Heart right ventricle (tissue), 16 donors: ENCODE measurements at regions not wholly inside any gene's neighbourhood (a gene's known extent, or its start where the extent isn't known, plus 50 kb on each side); places are given as distances from the start of the nearest gene placed in this dataset.

ENCODE experiments used
- ATAC-seq, 8 donors: fragments of 200-7000 bp; cut with Tn5 transposase; one replicate each; pipeline ENCODE4 v1.9.1; 2020; ENCODE audit warnings: mild to moderate bottlenecking in 8 of 8, moderate library complexity in 8 of 8, moderate number of reproducible peaks in 1 of 8
- DNase-seq, 2 donors: peaks; one replicate each; pipeline ENCODE4 v3.0.0-alpha.2; 2020
- H3K27ac ChIP-seq, 10 donors: fragments of 200-600 bp; sonication (generic) in 2 of 10; one replicate each; pipeline versions ENCODE4 v1.5.0 to v1.8.0; 2020 to 2022; ENCODE audit warnings: mild to moderate bottlenecking in 3 of 10
- H3K27me3 ChIP-seq, 7 donors: fragments of 200-600 bp; one replicate each; pipeline ENCODE4 v1.8.0; 2021 to 2022; ENCODE audit warnings: mild to moderate bottlenecking in 2 of 7
- H3K36me3 ChIP-seq, 9 donors: fragments of 200-600 bp; sonication (generic) in 1 of 9; one replicate each; pipeline versions ENCODE4 v1.5.0 to v1.8.0; 2020 to 2022; ENCODE audit warnings: mild to moderate bottlenecking in 2 of 9
- H3K4me1 ChIP-seq, 9 donors: fragments of 200-600 bp; sonication (generic) in 1 of 9; one replicate each; pipeline versions ENCODE4 v1.5.0 to v1.8.0; 2020 to 2022; ENCODE audit warnings: mild to moderate bottlenecking in 4 of 9
- H3K4me3 ChIP-seq, 10 donors: fragments of 200-600 bp; sonication (generic) in 2 of 10; one replicate each; pipeline versions ENCODE4 v1.5.0 to v1.8.0; 2020 to 2022; ENCODE audit warnings: mild to moderate bottlenecking in 7 of 10, moderate library complexity in 2 of 10
- H3K9me3 ChIP-seq, 11 donors: fragments of 200-600 bp in 10 of 11; sonication (generic) in 2 of 11; one replicate each; pipeline versions ENCODE4 v1.5.0 to v1.8.0; 2013 to 2022; ENCODE audit warnings: mild to moderate bottlenecking in 2 of 11, control low read depth in 1 of 11, moderate library complexity in 1 of 11
- WGBS, 2 donors: extraction: QIAGEN DNeasy Blood & Tissue Kit; methylation state at CpG; one replicate each; pipeline ENCODE4 v1.1.7; 2013; ENCODE audit warnings: inconsistent platforms in 1 of 2; 5-methylcytosine and 5-hydroxymethylcytosine counted together
- intact Hi-C, 10 donors: fragments of 100-400 bp; cut with DNase I; formaldehyde crosslinking; loops; one replicate each; pipeline versions ENCODE4 v1.11.1 to v1.14.2; 2022
- TF ChIP-seq, protein P1 (sequence below), 9 donors: fragments of 200-600 bp; sonication (generic) in 2 of 9; IDR thresholded peaks; one replicate each; pipeline versions ENCODE4 v1.5.0 to v1.8.0; 2021 to 2022; ENCODE audit warnings: antibody characterized with exemption in 9 of 9, mild to moderate bottlenecking in 5 of 9, moderate library complexity in 1 of 9
- donor health status: Arrhythmogenic right ventricular cardiomyopathy.
- donor health status: ischemic (EF 13 %, LVEDD 7.1; RV severe dilation, severe dysfunction).
- donor health status: healthy with polysubstance abuse.
- donor health status: DM: no; HTN: yes; CAD: no.
- donor health status: DM: no; HTN: no; CAD: no.
- donor health status: ischemic (EF 25% LVEDD 6.9; RV normal size, moderate dysfunction).
- donor health status: ischemic (EF 25% LVEDD 5.7; RV mildly dilated, moderate dysfunction).
- donor health status: healthy.
- donor health status: DM: yes; HTN: yes; CAD: no.
- donor health status: Ischemic cardiomyopathy.
- donor health status: ischemic (EF 35%, LVEDD 5.7; RV mildly dilated, moderate dysfunction).
- donor health status: nonischemic (EF 11% LVEDD 7.7; RV severe dilation, severe dysfunction).
- donor health status: DM: yes; HTN: yes; CAD: no.
- donor health status: PGD.
- donor health status: ischemic (EF 29% LVEDD 5.4; RV normal size, mild dysfunction).
- donor health status: nonischemic (EF 23%, LVEDD 6.1; RV moderate dilation, normal function).

DNA sequence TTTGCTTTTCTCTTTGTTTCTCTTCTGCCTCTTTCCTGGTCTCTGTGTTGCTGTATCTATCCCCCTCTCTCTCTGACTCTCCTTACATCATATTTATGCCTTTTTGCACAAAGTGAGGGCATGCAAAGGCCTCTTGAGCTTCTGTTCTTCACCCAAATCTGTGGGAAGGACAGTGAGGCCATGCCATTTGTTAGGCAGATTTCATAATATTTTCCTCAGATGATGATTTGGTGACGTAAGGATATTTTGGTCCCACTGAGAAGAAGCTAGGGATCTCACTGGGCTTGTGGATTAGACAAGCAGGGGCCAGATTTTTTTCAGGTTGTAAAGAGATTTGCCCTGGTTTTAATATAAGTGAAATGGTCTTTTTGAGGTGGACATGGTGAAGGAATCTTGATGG, 249.4 kb upstream of the USP24 start:
- Histone ChIP-seq H3K27me3 (no peaks in the 10 kb centered on the region), H3K27ac (no peak overlapping the region), H3K36me3 (no peaks in the 10 kb centered on the region), H3K4me3 (no peak overlapping the region), H3K9me3 (peaks cover 0 to 5% (median 0%) of the 10 kb centered on the region in 11 donors), H3K4me1 (no peaks in the 10 kb centered on the region)
- 93 to 95% methylated on average over 1 of the region's 1 CpG for WGBS, 2 donors
- DNase-seq: no peak
- TF ChIP-seq, protein P1, sequence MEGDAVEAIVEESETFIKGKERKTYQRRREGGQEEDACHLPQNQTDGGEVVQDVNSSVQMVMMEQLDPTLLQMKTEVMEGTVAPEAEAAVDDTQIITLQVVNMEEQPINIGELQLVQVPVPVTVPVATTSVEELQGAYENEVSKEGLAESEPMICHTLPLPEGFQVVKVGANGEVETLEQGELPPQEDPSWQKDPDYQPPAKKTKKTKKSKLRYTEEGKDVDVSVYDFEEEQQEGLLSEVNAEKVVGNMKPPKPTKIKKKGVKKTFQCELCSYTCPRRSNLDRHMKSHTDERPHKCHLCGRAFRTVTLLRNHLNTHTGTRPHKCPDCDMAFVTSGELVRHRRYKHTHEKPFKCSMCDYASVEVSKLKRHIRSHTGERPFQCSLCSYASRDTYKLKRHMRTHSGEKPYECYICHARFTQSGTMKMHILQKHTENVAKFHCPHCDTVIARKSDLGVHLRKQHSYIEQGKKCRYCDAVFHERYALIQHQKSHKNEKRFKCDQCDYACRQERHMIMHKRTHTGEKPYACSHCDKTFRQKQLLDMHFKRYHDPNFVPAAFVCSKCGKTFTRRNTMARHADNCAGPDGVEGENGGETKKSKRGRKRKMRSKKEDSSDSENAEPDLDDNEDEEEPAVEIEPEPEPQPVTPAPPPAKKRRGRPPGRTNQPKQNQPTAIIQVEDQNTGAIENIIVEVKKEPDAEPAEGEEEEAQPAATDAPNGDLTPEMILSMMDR (IDR thresholded peaks at IDR 0.05): no peak
- ATAC-seq: no peak
- intact Hi-C loops: no loop called here

DNA sequence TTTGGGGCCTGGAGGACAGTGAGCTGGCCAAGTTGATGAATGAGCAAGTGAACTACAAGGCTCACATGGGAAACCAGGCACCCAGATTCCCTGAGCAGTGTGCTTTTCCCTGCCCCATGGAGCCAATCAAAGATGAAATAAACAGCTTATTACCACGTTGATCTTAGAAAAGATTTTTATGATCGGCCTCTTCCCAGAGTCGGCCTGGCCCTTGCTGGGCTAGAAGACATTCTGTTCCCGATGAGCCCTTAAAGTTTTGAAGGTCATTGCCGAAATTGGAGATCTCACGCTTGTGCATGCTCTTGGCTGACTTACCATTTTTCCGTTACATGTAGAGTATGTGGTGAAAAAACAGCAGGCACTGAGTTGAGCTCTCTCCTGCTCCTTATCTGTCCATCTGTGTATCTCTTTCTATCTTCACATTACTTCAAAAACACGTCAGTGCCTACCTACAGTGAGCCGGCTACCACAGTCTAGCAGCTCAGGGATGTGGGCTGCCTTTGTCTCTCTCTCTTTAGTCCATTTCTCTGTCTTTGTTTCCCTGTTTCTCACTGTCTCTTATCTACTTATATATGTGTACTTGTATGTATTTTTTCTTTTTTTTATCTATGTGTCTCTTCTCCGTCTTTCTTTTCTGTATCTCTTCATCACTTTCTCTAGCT, 248.8 kb upstream of the USP24 start:
- no peaks in the 10 kb centered on the region for H3K36me3 ChIP-seq
- peaks cover 0 to 5% (median 0%) of the 10 kb centered on the region in 11 donors for H3K9me3 ChIP-seq
- H3K27me3 ChIP-seq: no peaks in the 10 kb centered on the region
- TF ChIP-seq, protein P1 (IDR thresholded peaks at IDR 0.05): no peak
- ATAC-seq (peak in 1 of 8 donors; percentile 9), DNase-seq (no peak)
- H3K4me3 ChIP-seq: no peak overlapping the region
- 86% methylated on average over 10 of the region's 10 CpGs for WGBS, 2 donors
- no peaks in the 10 kb centered on the region for H3K4me1 ChIP-seq
- no peak overlapping the region for H3K27ac ChIP-seq
- intact Hi-C loops: no loop called here

DNA sequence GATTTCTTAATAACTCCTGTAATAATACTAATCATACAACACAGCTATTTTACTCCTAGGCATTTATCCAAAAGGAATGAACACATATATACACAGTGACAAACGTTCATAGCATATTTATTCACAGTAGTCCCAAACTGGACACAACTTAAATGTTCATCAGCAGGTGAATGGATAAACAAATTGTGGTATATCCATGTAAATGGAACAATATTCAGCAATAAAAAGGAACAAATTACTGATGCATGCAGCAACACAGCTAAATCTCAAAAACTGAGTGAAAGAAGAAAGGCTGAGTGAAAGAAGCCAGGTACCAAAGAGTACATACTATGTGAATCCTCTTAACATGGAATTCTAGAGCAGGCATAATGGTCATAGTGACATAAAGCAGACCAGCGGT, 242.7 kb upstream of the USP24 start:
- WGBS, 2 donors: 84 to 86% methylated on average over 2 of the region's 2 CpGs
- Histone ChIP-seq H3K36me3 (no peaks in the 10 kb centered on the region), H3K9me3 (peaks cover 0 to 21% (median 5%) of the 10 kb centered on the region in 11 donors), H3K27me3 (no peaks in the 10 kb centered on the region), H3K4me3 (no peak overlapping the region), H3K27ac (no peak overlapping the region), H3K4me1 (no peaks in the 10 kb centered on the region)
- TF ChIP-seq, protein P1 (IDR thresholded peaks at IDR 0.05): no peak
- ATAC-seq (no peak), DNase-seq (no peak)
- intact Hi-C loops: no loop called here

DNA sequence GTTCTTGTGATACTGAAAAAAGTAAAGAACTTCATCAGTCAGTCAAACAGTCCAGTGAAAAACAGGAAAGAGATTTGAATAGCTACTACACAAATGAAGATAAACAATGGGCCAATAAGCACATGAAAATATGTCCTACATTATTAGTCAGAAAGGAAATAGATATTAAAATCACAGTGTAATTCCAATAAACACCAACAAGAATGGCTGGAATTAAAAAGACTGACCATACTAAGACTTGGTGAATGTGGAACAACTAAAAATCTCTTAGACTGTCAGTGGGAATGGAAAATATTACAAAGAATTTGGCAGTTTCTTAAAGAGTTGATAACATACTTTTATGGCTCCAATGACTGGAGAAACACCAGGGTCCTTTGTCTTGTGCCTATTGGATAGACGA, 241.8 kb upstream of the USP24 start:
- ATAC-seq (no peak), DNase-seq (no peak)
- H3K9me3 ChIP-seq: peaks cover 0 to 21% (median 5%) of the 10 kb centered on the region in 11 donors
- intact Hi-C loops: no loop called here
- H3K27ac ChIP-seq: no peak overlapping the region
- H3K27me3 ChIP-seq: no peaks in the 10 kb centered on the region
- no peaks in the 10 kb centered on the region for H3K36me3 ChIP-seq
- 74 to 81% methylated on average over 1 of the region's 1 CpG for WGBS, 2 donors
- no peaks in the 10 kb centered on the region for H3K4me1 ChIP-seq
- TF ChIP-seq, protein P1 (IDR thresholded peaks at IDR 0.05): no peak
- H3K4me3 ChIP-seq: no peak overlapping the region
